ENCODE measurements at regions not wholly inside any gene's neighbourhood (a gene's known extent, or its start where the extent isn't known, plus 50 kb on each side); places are given as distances from the start of the nearest gene placed in this dataset.

DNA sequence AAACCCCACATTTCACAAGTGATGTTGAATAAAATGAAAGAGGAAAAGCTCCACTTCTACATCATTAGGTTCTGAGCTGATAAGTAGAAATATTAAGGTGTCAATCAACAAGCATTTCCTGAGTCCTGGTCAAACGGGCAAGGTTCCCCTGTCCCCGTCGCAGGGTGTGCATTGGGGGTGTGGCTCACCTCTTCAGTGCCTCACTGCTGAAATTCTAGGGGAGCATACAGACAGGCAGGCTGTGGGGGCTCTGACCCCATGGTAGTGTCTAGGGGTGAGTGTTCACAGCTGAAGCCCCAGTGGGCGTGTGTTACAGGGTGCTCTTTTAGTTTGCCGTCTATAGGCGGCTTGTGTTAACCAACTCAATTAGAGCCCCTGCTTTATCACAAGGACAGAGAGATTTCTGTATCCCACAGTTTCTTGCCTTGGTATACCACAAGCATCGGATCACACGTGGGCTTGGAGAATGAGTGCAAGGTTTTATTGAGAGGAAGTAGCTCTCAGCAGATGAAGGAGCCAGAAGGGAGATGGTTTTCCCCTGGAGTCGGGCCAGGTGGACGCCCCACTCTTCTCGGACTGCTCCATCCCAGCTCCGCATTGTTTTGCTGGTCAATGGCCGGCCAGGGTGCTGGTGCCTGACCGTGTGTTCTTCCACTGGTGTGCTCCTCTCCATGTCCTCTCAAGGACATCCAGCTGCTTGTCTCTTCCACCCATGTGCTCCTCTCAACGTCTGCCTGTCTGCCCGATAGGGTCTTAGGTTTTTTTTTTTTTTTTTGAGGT lies 238.2 kb upstream of the NLRP1 start:
- no peak for DNase-seq

DNA sequence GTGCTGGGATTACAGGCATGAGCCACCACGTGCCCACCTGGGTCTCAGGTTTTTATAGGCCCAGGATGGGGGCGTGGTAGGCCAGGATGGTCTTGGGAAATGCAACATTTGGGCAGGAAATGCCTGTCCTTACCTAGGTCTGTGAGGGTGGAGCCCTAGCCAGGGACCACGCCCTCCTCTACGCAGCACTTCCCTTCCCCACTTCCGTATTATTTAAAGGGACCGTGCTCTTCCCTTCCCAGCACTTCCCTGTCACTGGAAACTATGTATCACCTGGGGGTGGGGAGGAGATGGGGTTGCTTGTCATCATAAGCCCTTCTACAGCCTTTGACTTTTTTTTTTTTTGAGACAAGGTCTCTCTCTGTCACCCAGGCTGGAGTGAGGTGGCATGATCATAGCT lies 238.9 kb upstream of the NLRP1 start:
- no peak for DNase-seq

DNA sequence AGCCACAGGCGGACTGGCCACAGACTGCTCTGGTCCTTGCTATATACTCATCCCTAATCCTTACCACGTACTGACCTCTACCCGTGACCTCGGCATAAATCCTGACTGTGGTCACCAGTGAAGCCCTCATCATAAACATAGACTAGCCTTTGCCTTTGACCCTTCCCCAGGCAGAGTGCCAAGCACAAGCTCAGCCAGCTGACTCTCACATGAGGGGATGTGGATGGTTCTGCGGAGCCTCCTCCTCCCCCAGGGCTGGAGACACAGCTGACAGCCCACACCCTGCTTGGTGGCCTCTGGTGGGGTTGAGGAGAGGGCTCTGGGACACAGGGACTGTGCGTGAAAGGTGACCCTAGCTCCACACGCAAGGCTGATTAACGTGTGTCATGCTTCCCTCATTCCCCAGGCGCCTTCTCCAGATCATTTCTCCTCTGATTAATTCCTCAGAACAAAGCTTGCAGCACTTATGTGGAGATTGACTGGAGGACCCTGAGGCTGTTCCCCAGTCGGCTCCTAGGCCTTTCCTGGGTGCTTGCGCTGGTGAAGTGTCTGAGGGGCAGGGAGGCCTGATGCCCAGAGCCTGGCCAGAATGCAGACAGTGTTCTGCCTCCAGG lies 241.5 kb upstream of the NLRP1 start:
- no peak for DNase-seq

- DNase-seq, result no peak
Measured at GRCh38 chr17:5826384-5826783, 242.1 kb upstream of the NLRP1 start.

GRCh38 chr17:5830921-5831320 lies 239.3 kb upstream of the WSCD1 start:
- DNase-seq, result no peak

- DNase-seq, result no peak
Measured at GRCh38 chr17:5832886-5833285, 237.3 kb upstream of the WSCD1 start.

GRCh38 chr17:5837055-5837491 lies 233.1 kb upstream of the WSCD1 start:
- no peak for DNase-seq

DNA sequence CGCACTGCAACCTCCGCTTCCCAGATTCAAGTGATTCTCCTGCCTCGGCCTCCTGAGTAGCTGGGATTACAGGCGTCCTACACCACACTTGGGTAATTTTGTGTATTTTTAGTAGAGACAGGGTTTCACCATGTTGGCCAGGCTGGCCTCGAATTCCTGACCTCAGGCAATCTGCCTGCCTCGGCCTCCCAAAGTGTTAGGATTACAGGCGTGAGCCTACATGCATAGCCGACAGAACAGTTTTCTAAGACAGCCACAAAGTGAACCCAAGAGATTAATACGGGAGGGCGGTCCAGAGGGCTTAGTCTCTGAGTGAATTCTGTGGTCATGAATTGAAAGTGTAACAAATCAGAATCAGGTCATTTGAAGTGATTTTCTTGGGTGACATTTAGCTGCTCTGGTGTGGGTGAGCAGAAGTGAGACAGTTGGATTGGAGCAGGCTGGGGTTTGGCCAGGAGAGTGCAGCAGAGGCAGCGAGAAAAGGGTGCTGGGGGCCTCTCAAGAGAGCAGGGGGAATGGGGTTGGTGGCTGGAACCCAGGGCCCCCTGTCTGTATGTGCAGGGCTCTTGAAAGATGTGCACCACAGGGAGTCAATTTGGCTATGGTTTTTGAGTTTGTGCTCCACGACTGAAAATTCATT lies 231.4 kb upstream of the WSCD1 start:
- no peak for DNase-seq

GRCh38 chr17:5840811-5841446 lies 229.2 kb upstream of the WSCD1 start:
- DNase-seq, result no peak

DNA sequence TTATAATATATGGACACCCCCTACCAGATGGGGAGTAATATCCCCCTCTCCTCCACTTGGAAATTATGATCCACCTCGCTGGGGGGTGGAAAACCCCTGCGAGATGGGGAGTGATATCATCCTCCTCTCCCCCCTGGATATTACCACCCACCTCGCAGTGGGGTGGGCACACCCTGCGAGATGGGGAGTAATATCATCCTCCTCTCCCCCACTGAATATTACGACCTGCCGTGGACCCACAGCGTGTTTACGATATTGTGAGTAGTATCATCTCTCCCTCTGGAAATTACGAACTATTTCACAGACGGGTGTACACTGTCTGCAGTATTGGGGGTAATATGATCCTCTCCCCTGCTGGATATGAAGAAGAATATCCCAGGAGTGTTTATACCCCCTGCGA lies 228.3 kb upstream of the WSCD1 start:
- DNase-seq, result no peak

DNA sequence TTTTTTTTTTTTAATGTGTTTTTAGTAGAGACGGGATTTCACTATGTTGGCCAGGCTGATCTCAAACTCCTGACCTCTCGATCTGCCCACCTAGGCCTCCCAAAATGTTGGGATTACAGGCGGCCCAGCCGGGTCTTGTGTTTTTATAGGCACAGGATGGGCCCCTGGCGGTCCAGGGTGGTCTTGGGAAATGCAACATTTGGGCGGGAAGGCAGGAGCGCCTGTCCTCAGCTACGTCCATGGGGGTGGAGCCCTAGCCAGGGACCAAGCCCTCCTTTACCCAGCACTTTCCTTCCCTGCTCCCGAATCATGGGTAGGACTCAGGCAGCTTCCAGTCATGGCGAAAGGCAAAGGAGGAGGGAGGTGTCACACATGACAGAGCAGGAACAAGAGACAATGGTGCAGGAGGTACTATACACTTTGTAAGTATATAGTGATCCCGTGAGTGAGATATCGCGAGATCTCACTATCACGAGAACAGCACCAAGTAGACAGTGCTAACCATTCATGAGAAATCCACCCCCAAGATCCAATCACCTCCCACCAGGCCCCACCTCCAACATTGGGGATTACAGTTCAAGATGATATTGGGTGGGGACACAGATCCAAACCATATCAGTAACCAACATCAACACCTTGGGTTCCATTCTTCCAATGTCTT lies 226.7 kb upstream of the WSCD1 start:
- DNase-seq, result no peak

DNA sequence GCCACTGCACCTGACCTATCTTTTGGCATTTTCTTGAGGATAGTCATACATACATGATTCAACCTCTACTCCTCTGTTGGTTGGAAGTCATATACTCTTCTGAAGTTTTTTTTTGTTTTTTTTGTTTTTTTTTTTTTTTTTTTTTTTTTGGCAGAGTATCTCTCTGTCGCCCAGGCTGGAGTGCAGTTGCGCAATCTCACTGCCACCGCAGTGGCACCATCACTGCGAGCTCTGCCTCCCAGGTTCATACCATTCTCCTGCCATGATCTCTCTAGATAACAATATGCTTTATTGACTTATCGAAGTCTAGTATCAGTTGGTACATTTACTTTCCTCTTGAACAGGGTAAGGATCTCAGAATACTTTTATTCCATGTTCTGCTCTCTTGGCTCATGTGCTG lies 224.2 kb upstream of the WSCD1 start:
- no peak for DNase-seq

DNA sequence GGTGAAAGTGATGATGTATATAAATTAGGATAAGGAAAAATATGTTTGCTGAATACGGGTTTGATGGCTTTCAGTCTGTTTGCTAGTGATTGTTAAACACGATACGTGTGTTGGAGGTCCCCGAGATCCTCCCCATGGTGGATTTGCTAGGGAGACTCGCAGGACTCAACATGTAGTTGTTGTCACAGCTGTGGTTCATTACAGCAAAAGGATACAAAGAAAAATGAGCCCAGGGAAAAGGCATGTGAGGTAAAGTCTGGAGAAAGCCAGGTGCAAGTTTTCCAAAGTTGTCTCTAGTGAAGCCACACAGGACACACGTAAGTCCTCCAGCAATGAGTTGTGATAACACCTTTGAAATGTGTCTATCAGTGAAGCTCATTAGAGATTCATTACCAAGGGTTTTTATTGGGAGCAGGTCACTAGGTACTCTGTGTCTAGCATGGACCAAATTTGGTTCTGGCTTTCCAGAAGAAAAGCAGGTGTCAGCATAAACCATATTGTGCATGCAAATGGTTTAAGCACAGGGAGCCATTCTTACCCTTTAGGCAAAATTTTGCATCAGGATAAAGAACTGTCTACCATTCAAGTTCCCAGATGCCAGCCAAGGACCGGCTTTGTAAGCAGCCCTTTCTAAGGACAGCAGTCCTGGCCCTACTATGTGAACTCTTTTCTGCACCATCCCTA lies 215.2 kb upstream of the WSCD1 start:
- no peak for DNase-seq

DNA sequence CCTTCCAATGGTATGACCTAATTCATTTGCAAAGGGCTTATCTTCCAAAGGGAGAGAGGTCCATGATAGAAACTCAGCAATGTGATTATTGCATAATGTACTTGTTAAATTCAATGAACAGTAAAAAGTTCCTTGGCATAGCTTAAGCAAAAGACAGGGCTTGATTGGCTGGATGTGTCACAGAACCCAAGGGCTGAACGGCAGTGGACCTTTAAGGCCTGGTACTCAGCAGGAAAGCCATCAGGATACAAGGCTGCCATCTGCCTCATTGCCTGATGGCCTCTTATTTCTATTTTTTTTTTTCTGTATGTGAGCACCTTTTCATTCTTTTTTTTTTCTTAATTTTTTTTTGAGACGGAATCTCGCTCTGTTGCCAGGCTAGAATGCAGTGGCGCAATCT lies 208.9 kb upstream of the WSCD1 start:
- DNase-seq, result no peak

- DNase-seq, result no peak
Measured at GRCh38 chr17:5861854-5862253, 208.3 kb upstream of the WSCD1 start.

DNA sequence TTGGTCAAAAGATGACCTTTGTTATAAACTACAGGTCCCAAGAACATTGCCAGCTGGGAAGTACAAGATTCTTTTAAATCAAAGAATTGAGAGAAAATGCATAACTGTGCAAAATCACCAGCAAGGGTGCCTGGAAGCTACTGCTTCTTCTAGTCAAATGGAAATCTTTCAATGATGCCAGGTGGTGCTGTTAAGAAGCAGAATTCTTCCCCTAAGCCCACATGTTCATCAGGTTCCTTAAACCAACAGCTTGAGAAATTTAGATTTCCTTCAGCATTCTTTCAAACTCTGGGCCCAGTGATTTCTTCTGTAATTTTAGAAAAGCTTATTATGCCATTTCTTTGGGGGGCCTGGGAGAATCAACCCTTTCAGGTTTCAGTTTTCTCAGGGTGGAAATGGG lies 207.8 kb upstream of the WSCD1 start:
- no peak for DNase-seq

DNA sequence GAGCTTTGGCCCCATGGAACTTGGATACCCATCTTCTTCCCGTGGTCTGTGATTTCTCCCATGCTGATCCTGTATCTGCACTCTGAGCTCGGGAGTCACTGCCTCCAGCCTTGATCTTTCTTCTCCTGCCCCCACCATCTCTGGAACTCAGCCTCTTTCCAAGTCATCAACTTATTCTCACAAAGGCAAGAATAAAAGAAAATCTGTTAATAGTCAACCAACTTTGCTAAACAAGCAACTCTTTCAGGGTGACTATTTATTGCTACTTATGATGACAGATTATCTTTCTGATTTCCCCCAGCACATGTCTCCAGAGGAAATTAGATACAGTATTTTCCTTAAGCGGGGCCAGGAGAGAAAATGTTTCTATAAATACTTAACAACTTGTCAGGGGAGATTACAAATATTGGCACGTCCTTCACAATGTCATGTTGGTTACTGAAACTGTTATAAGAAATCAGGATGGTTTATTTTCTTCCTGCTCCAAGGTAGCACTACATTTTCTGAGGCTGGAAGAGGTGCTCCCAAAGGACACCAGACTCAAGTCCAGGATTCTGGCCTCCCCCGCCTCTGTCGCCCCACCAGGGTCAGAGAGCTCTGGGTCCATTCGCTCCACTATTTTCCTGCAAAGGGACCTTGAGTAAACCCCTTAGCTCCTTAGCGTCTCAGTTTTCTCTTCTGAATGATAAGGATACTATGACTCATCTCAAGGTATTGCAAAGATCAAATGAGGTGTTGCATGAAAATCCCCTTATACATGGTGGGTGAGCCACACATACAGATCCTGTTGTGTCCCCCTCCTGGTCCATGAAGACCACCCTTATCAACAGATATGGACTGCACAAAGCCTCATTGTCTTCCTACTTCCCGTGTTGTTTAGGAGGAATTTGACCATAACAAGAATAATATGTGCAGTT lies 205.2 kb upstream of the WSCD1 start:
- DNase-seq, result no peak

- no peak for DNase-seq
Measured at GRCh38 chr17:5866978-5867377, 203.2 kb upstream of the WSCD1 start.

DNA sequence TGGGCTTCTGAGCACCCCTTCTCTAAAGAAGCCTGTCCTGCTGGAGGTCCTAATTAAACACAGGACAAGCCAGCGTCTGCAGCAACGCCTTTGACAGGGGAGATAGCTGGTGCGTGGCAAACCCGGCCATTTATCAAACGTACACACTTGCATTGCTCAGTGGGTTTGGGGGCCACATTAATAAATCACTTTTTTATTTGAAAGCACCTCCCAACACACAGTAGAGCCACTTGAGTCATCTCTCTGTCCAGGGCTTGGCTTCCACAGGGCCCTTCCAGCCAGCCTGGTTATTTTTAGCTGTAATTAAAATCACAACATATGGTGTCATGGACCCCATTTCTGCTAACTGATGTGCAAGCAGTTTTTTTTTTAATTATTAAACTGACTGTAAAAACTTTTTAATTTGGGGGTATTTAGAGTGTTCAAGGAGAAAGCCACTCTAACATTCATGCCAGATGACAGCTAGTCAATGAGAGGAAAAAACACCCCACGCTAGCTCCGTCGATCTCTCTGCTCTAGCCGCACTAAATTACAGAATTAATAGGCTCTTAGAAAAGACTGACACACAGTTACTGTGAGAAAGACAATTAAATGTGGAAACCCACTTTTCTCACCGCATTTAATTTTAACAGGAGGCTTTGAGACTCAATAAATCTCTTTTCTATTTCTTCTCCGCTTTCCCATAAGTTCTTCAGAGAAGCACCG lies 201.0 kb upstream of the WSCD1 start:
- no peak for DNase-seq

DNA sequence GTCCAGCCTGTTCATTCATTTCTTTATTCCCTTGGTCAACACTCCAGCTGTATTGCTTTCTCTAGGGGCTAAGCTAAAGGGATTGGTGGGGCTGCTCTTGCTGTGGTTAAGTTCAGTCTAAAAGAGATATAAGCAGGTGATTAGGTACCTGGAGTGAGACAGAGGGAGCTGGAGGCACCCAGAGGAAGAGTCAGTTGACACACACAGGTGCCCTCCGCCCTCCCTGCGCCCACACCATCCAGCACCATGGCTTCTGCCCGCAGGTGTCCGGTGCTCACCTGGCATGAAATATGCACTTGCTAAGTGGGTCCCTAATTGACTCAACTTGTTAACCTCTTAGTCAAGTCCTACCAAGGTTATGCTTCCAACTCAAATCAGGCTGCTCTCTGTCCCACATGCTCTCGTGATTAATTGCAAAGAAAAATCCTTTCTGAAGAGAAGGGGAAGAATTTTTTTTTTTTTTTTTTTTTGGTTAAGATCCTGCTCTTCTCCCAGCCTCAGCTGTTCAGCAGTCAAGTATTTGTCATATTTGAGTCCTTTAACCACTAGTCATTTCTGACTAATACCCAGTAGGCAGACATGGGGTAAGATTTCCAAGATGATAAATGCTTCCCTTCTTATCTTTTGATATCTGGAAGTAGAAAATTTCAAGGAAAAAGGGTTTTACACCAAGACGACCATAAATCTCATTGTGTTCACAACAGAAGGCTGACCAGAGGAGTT lies 199.8 kb upstream of the WSCD1 start:
- no peak for DNase-seq
